Stomach (tissue), 4 donors: ENCODE measurements at regions not wholly inside any gene's neighbourhood (a gene's known extent, or its start where the extent isn't known, plus 50 kb on each side); places are given as distances from the start of the nearest gene placed in this dataset.

Experiments
- POLR2A ChIP-seq, 4 donors: fragments of 450-650 bp; IDR thresholded peaks; one replicate each; pipeline ENCODE4 v1.6.1; 2016; ENCODE audit warnings: antibody characterized with exemption in 4 of 4, control low read depth in 2 of 4, mild to moderate bottlenecking in 1 of 4, moderate library complexity in 1 of 4
- POLR2AphosphoS5 ChIP-seq, 3 donors: sonication (generic); formaldehyde crosslinking; IDR thresholded peaks; one replicate each; pipeline ENCODE4 v1.6.1; 2016; ENCODE audit warnings: antibody characterized with exemption in 3 of 3
- TF ChIP-seq, protein P1 (sequence below), 7 experiments: fragments of 450-650 bp in 4 of 7; fragments of 200-600 bp in 3 of 7; sonication (generic) in 3 of 7; IDR thresholded peaks; one replicate each; pipeline ENCODE4 v1.5.1; 2016 to 2019; ENCODE audit warnings: antibody characterized with exemption in 7 of 7, control low read depth in 2 of 7, mild to moderate bottlenecking in 1 of 7

DNA sequence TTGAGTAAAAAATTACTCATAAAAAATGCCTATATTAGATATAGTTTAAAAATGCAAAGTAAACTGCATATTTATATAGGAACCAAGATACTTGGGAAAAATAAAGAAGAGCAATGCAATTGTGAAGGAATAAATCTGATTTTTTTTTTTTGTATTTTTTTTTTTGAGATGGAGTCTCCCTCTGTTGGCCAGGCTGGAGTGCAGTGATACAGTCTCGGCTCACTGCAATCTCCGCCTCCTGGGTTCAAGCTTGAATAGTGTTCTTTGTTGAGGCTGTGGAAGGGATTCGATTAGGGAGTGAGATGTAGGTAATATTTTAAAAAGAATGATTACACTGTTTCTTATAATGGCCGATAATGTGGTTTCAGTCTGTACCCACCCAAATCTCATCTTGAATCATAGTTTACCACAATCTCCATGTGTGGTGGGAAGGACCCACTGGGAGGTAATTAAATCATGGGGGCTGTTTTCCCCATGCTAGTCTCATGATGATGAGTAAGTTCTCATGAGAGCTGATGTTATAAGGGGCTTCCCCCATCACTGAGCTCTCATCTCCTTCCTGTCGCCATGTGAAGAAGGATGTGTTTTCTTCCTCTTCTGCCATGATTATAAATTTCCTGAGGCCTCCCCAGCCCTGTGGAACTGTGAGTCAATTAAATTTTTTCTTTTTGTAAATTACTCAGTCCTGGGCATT lies 1765.9 kb downstream of the PLA2G4A start:
- TF ChIP-seq, protein P1, sequence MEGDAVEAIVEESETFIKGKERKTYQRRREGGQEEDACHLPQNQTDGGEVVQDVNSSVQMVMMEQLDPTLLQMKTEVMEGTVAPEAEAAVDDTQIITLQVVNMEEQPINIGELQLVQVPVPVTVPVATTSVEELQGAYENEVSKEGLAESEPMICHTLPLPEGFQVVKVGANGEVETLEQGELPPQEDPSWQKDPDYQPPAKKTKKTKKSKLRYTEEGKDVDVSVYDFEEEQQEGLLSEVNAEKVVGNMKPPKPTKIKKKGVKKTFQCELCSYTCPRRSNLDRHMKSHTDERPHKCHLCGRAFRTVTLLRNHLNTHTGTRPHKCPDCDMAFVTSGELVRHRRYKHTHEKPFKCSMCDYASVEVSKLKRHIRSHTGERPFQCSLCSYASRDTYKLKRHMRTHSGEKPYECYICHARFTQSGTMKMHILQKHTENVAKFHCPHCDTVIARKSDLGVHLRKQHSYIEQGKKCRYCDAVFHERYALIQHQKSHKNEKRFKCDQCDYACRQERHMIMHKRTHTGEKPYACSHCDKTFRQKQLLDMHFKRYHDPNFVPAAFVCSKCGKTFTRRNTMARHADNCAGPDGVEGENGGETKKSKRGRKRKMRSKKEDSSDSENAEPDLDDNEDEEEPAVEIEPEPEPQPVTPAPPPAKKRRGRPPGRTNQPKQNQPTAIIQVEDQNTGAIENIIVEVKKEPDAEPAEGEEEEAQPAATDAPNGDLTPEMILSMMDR (IDR thresholded peaks at IDR 0.05), result no peak
- TF ChIP-seq POLR2AphosphoS5 (IDR thresholded peaks at IDR 0.05) (no peak), POLR2A (IDR thresholded peaks at IDR 0.05) (no peak)
